ENCODE measurements at regions not wholly inside any gene's neighbourhood (a gene's known extent, or its start where the extent isn't known, plus 50 kb on each side); places are given as distances from the start of the nearest gene placed in this dataset.

- TF ChIP-seq ZNF512B (CRISPR knock-in tag; IDR thresholded peaks at IDR 0.05; ENCODE audit: borderline replicate concordance): no peak
Observed at GRCh38 chr5:126044931-126045565, 378.2 kb upstream of the GRAMD2B start (continued).

GRCh38 chr5:126046318-126046717, 376.9 kb upstream of the GRAMD2B start:
- ATAC-seq: no peak
- WGBS (ENCODE audit: low lambda C conversion rate): 9% methylated on average over 6 of the region's 6 CpGs
- TF ChIP-seq ZNF256 (CRISPR knock-in tag; conservative IDR thresholded peaks at IDR 0.05): no peak
- TF ChIP-seq ZNF350 (CRISPR knock-in tag; IDR thresholded peaks at IDR 0.05; ENCODE audit: borderline replicate concordance, low read depth): no peak
- TF ChIP-seq MAX (IDR thresholded peaks at IDR 0.05): no peak
- TF ChIP-seq CHCHD3 (CRISPR knock-in tag; IDR thresholded peaks at IDR 0.05): no peak
- no peak for TF ChIP-seq ZNF343 (CRISPR knock-in tag; IDR thresholded peaks at IDR 0.05)
- no peak for TF ChIP-seq CREM (IDR thresholded peaks at IDR 0.05)
- no peak for TF ChIP-seq CREM (CRISPR knock-in tag; IDR thresholded peaks at IDR 0.05)
- no peak for TF ChIP-seq TBP (CRISPR knock-in tag; IDR thresholded peaks at IDR 0.05)
- TF ChIP-seq USF2 (IDR thresholded peaks at IDR 0.05; ENCODE audit: low read depth, low read length): no peak
- TF ChIP-seq USF2 (CRISPR knock-in tag; IDR thresholded peaks at IDR 0.05; ENCODE audit: borderline replicate concordance): no peak
- TF ChIP-seq TBX2 (CRISPR knock-in tag; IDR thresholded peaks at IDR 0.05; ENCODE audit: borderline replicate concordance): no peak
- no peak for TF ChIP-seq MAFG (CRISPR knock-in tag; IDR thresholded peaks at IDR 0.05)
- TF ChIP-seq ZNF512B (CRISPR knock-in tag; IDR thresholded peaks at IDR 0.05; ENCODE audit: borderline replicate concordance): no peak
- no peak for TF ChIP-seq RARA (CRISPR knock-in tag; IDR thresholded peaks at IDR 0.05)

More at GRCh38 chr5:126046318-126046717, 376.9 kb upstream of the GRAMD2B start:
- ChIA-PET CTCF (ENCODE audit: low intra/inter-chr PET ratio, low total read pairs) (no interaction called here), POLR2A (no interaction called here)
- Histone ChIP-seq H3K4me2 (ENCODE audit: low read depth, low read length) (no peak overlapping the region), H3K4me1 (ENCODE audit: insufficient read depth, low read length) (no peaks in the 10 kb centered on the region), H3K79me2 (ENCODE audit: insufficient read depth, low read length) (no peaks in the 10 kb centered on the region), H3K27ac (ENCODE audit: extremely low read length, insufficient read depth, low read length) (no peak overlapping the region), H3K27me3 (ENCODE audit: control insufficient read depth in 1 of 2, insufficient read depth in 2 of 2, low read length in 2 of 2) (no peaks in the 10 kb centered on the region), H3K36me3 (replicated peaks in 1 of 2; ENCODE audit: control insufficient read depth in 1 of 2, insufficient read depth in 2 of 2, low read length in 2 of 2) (no peaks in the 10 kb centered on the region), H4K20me1 (ENCODE audit: insufficient read depth, low read length) (no peaks in the 10 kb centered on the region), H3K9me3 (ENCODE audit: low read length) (no peaks in the 10 kb centered on the region), H3K9ac (ENCODE audit: insufficient read depth, low read depth, low read length) (no peak overlapping the region), H2AFZ (ENCODE audit: low read length) (no peak overlapping the region), H3K4me3 (replicated peaks in 1 of 3; ENCODE audit: insufficient read depth in 1 of 3, low read depth in 2 of 3, low read length in 3 of 3) (no peak overlapping the region)
- FAIRE-seq (no peak), DNase-seq (ENCODE audit: low spot score) (no peak)
- intact Hi-C loops (cut with micrococcal nuclease; ENCODE audit: unreplicated experiment) (no loop called here), in situ Hi-C loops (cut with HindIII; ENCODE audit: extremely low pct_ligation_motif_present, low pct_unique_long_range_greater_than_20kb) (no loop called here)
- no TSS peak for BruUV-seq (replicated peaks)

Data from HepG2 (cell line).